Fibroblast of upper back skin (primary cell): ENCODE measurements at regions not wholly inside any gene's neighbourhood (a gene's known extent, or its start where the extent isn't known, plus 50 kb on each side); places are given as distances from the start of the nearest gene placed in this dataset.
"Not testable (repeated sequence)": the region's sequence is repeated elsewhere in the genome, so short reads cannot be mapped to it uniquely, and the experiment has no call there.

Experiments used
- DNase-seq: peaks from one replicate; pipeline ENCODE4 v3.0.0-alpha.2; 2013

DNA sequence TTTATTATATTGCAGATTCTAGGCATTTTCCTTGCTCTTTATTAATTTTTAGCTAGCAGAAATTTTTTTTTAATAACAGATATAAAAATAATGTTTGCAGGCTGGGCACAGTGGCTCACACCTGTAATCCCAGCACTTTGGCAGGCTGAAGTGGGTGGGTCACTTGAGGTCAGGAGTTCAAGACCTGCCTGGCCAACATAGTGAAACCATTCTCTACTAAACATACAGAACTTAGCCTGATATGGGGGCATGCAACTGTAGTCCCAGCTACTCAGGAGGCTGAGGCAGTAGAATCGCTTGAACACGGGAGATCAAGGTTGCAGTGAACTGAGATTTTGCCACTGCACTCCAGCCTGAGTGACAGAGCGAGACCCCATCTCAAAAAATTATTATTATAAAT is 304.6 kb upstream of the KCND2 start:
- not testable (repeated sequence) for DNase-seq

DNA sequence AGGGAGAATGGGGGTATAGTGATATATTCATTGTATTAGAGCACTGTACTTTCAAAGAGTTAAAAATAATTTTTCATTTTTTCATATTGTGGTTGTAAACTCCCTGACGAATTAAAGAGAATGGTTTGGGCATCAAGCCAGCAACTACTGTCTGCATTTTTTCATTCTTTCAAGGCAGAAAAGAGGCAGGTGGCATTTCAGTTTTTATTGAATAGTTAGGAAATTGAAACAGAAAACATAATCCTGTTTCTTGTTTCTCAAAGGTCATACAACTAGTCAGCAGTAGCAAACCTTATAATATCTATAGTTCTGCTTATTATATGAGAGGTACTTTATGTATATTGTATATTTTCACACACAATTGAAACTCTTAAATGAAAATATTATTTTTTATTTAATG is 303.9 kb upstream of the KCND2 start:
- peak; percentile 61 for DNase-seq

GRCh38 chr7:119969763-119970162 is 303.2 kb upstream of the KCND2 start:
- no peak for DNase-seq

DNA sequence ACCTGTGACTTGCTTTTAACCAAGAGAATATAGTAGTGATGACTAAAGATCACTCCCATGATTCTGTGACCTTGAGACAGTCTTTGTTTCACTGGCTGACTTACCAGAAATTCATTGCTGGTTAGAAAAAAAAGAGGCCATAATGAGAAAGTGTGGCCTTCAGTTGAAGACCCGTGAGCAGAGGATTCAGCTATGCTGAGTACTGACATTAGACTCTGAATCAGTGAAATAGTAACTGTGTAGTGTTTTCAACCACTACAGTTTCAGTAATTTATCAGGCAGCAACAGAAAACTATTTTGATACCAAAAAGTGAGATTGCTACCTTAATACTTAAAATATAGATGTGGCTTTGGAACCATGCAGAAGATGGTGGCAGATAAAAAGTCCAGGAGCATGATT is 298.0 kb upstream of the KCND2 start:
- no peak for DNase-seq

DNA sequence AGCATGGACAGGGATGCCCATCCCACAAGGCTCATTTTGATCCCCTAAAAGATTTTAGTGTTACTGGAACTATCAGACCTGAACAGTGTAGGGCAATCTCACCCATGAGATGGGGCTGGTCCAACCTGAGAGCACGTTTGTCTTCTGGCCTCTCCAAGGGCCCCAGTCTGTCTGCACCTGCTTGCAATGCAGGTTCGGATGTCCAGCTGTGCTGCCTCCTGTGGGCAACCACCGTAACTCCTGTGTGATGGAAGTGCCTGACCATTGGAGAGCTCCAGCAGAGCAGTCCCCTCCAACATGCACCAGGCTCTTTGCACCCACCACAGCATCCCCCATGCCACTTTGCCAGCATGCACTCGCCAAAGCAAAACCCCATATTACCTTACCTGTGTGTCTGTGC is 290.1 kb upstream of the KCND2 start:
- DNase-seq: no peak

- DNase-seq: no peak
These were observed 289.5 kb upstream of the KCND2 start for GRCh38 chr7:119983468-119983867.

- DNase-seq: no peak
These were observed 288.7 kb upstream of the KCND2 start for GRCh38 chr7:119984247-119984646.

- DNase-seq: no peak
These were observed 284.6 kb upstream of the KCND2 start for GRCh38 chr7:119988401-119988800.

- DNase-seq: no peak
These were observed 278.0 kb upstream of the KCND2 start for GRCh38 chr7:119994928-119995327.

- no peak for DNase-seq
These were observed 276.3 kb upstream of the KCND2 start for GRCh38 chr7:119996634-119997033.

GRCh38 chr7:119999738-120000475 is 273.1 kb upstream of the KCND2 start:
- peak; percentile 45 for DNase-seq

- no peak for DNase-seq
These were observed 267.3 kb upstream of the KCND2 start for GRCh38 chr7:120005720-120006119.

- DNase-seq: not testable (repeated sequence)
These were observed 258.7 kb upstream of the KCND2 start for GRCh38 chr7:120014301-120014700.

GRCh38 chr7:120014925-120015465 is 258.0 kb upstream of the KCND2 start:
- DNase-seq: peak; percentile 57

- peak; percentile 34 for DNase-seq
These were observed 251.9 kb upstream of the KCND2 start for GRCh38 chr7:120021085-120021484.

DNA sequence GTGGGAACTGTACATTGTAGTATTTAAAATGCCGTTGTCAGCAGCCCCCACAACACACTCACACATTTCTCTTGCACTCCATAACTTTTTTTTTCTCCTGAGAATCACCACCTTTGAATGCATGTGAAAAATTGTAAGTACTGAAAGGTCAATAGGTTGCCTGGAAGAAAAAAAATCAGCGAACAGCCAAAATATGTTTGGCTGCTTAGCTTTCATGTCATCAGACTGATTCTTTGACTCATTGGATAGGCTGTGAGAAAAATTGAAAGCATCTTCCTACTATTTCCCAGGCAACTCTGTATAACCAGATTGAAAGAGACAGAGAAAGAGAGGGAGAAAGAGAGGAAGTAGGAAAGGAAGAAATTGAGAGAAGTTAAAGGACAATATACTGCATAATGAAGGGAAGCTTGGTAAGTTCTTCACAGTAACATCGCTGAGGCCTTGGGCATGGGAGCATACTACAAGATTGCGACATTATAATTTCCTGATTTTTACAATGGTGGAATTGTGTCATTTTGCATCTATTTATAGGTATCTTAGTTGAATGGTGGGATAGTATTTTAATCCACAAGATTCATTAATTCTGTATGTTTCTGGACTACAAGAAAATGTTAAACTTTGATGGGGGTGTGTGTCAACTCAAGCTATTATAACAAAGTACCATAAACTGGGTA is 249.3 kb upstream of the KCND2 start:
- peak; percentile 71 for DNase-seq

GRCh38 chr7:120028636-120029035 is 244.3 kb upstream of the KCND2 start:
- peak; percentile 75 for DNase-seq

GRCh38 chr7:120030876-120031275 is 242.1 kb upstream of the KCND2 start:
- DNase-seq: no peak

GRCh38 chr7:120033114-120033513 is 239.9 kb upstream of the KCND2 start:
- no peak for DNase-seq

GRCh38 chr7:120039138-120039537 is 233.8 kb upstream of the KCND2 start:
- no peak for DNase-seq

- no peak for DNase-seq
These were observed 231.2 kb upstream of the KCND2 start for GRCh38 chr7:120041798-120042197.

DNA sequence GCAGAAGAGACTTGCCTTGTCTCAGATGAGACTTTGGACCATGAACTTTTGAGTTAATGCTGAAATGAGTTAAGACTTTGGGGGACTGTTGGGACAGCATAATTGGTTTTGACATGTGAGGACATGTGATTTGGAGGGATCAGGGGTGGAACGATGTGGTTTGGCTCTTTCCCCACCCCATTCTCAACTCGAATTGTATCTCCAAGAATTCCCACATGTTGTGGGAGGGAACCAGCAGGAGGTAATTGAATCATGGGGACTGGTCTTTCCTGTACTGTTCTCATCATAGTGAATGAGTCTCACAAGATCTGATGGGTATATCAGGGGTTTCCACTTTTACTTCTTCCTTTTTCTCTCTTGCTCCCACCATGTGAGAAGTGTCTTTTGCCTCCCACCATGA is 229.7 kb upstream of the KCND2 start:
- DNase-seq: peak; percentile 80

GRCh38 chr7:120052884-120053382 is 220.0 kb upstream of the KCND2 start:
- DNase-seq: peak; percentile 92

GRCh38 chr7:120053390-120053961 is 219.5 kb upstream of the KCND2 start:
- peak; percentile 76 for DNase-seq
